ENCODE measurements at regions not wholly inside any gene's neighbourhood (a gene's known extent, or its start where the extent isn't known, plus 50 kb on each side); places are given as distances from the start of the nearest gene placed in this dataset.

GRCh38 chr6:168923171-168923570 lies 330.5 kb downstream of the THBS2 start:
- no peak for TF ChIP-seq CTCF (IDR thresholded peaks at IDR 0.05)
- no peak for TF ChIP-seq EP300 (IDR thresholded peaks at IDR 0.05)
